Upper lobe of right lung (tissue), 1 donor: ENCODE measurements at regions not wholly inside any gene's neighbourhood (a gene's known extent, or its start where the extent isn't known, plus 50 kb on each side); places are given as distances from the start of the nearest gene placed in this dataset.

Experiments
- ATAC-seq: fragments of 200-7000 bp; cut with Tn5 transposase; one replicate; pipeline ENCODE4 v1.9.1; 2020; ENCODE audit warnings: mild to moderate bottlenecking, moderate library complexity
- DNase-seq: peaks from one replicate; pipeline ENCODE4 v3.0.0-alpha.2; 2020
- H3K27ac ChIP-seq: fragments of 200-600 bp; one replicate; pipeline ENCODE4 v1.8.0; 2022
- H3K27me3 ChIP-seq: fragments of 200-600 bp; one replicate; pipeline ENCODE4 v1.8.0; 2022; ENCODE audit warnings: mild to moderate bottlenecking
- H3K36me3 ChIP-seq: fragments of 200-600 bp; one replicate; pipeline ENCODE4 v1.8.0; 2022
- H3K4me1 ChIP-seq: fragments of 200-600 bp; one replicate; pipeline ENCODE4 v1.8.0; 2022
- H3K4me3 ChIP-seq: fragments of 200-600 bp; one replicate; pipeline ENCODE4 v1.8.0; 2022; ENCODE audit warnings: mild to moderate bottlenecking
- H3K9me3 ChIP-seq: fragments of 200-600 bp; one replicate; pipeline ENCODE4 v1.8.0; 2022
- CTCF ChIP-seq: fragments of 200-600 bp; IDR thresholded peaks from one replicate; pipeline ENCODE4 v1.8.0; 2022; ENCODE audit warnings: antibody characterized with exemption
- intact Hi-C: fragments of 100-400 bp; cut with DNase I; formaldehyde crosslinking; loops from one replicate; pipeline ENCODE4 v1.11.0; 2022
- donor health status: DM: no; HTN: yes; CAD: no; lungs with severe emphysema.

GRCh38 chr4:54152846-54153600 is 53.1 kb downstream of the GSX2 start:
- Histone ChIP-seq H3K27me3 (no peaks in the 10 kb centered on the region), H3K4me1 (no peaks in the 10 kb centered on the region), H3K4me3 (no peak overlapping the region), H3K36me3 (no peaks in the 10 kb centered on the region), H3K27ac (no peak overlapping the region), H3K9me3 (no peaks in the 10 kb centered on the region)
- no peak for TF ChIP-seq CTCF
- no peak for DNase-seq
- peak; percentile 74 for ATAC-seq
- intact Hi-C loops = no loop called here

GRCh38 chr4:54155936-54156335 is 56.0 kb downstream of the GSX2 start:
- ATAC-seq (no peak), DNase-seq (no peak)
- H3K27me3 ChIP-seq = no peaks in the 10 kb centered on the region
- TF ChIP-seq CTCF = no peak
- H3K4me1 ChIP-seq = no peaks in the 10 kb centered on the region
- no peak overlapping the region for H3K27ac ChIP-seq
- intact Hi-C loops = no loop called here
- H3K4me3 ChIP-seq = no peak overlapping the region
- H3K36me3 ChIP-seq = no peaks in the 10 kb centered on the region
- no peaks in the 10 kb centered on the region for H3K9me3 ChIP-seq

GRCh38 chr4:54157606-54158005 is 57.6 kb downstream of the GSX2 start:
- no peak for ATAC-seq
- no peaks in the 10 kb centered on the region for H3K9me3 ChIP-seq
- no peaks in the 10 kb centered on the region for H3K36me3 ChIP-seq
- TF ChIP-seq CTCF = no peak
- intact Hi-C loops = no loop called here
- H3K4me3 ChIP-seq = no peak overlapping the region
- H3K27me3 ChIP-seq = no peaks in the 10 kb centered on the region
- no peak overlapping the region for H3K27ac ChIP-seq
- H3K4me1 ChIP-seq = no peaks in the 10 kb centered on the region
- DNase-seq = no peak

GRCh38 chr4:54159543-54159942 is 59.6 kb downstream of the GSX2 start:
- Histone ChIP-seq H3K9me3 (no peaks in the 10 kb centered on the region), H3K27me3 (no peaks in the 10 kb centered on the region), H3K4me3 (no peak overlapping the region), H3K36me3 (no peaks in the 10 kb centered on the region), H3K4me1 (no peaks in the 10 kb centered on the region), H3K27ac (no peak overlapping the region)
- DNase-seq (no peak), ATAC-seq (no peak)
- intact Hi-C loops = no loop called here
- no peak for TF ChIP-seq CTCF

GRCh38 chr4:54165011-54165410 is 64.1 kb upstream of the PDGFRA start:
- no peaks in the 10 kb centered on the region for H3K4me1 ChIP-seq
- no peaks in the 10 kb centered on the region for H3K27me3 ChIP-seq
- intact Hi-C loops = no loop called here
- DNase-seq (no peak), ATAC-seq (no peak)
- no peaks in the 10 kb centered on the region for H3K36me3 ChIP-seq
- TF ChIP-seq CTCF = no peak
- H3K4me3 ChIP-seq = no peak overlapping the region
- H3K27ac ChIP-seq = no peak overlapping the region
- no peaks in the 10 kb centered on the region for H3K9me3 ChIP-seq

- ATAC-seq (no peak), DNase-seq (no peak)
- Histone ChIP-seq H3K9me3 (no peaks in the 10 kb centered on the region), H3K27me3 (no peaks in the 10 kb centered on the region), H3K4me1 (no peaks in the 10 kb centered on the region), H3K36me3 (no peaks in the 10 kb centered on the region), H3K27ac (no peak overlapping the region), H3K4me3 (no peak overlapping the region)
- intact Hi-C loops = no loop called here
- no peak for TF ChIP-seq CTCF
These were observed 63.7 kb upstream of the PDGFRA start for GRCh38 chr4:54165438-54165837.
